DND-41 (cell line): ENCODE measurements at regions not wholly inside any gene's neighbourhood (a gene's known extent, or its start where the extent isn't known, plus 50 kb on each side); places are given as distances from the start of the nearest gene placed in this dataset.

ENCODE experiments used
- CTCF ChIP-seq: IDR thresholded peaks from 2 replicates; pipeline ENCODE4 v1.5.1; 2012; ENCODE audit warnings: borderline replicate concordance, low read length, moderate library complexity, mild to moderate bottlenecking; ENCODE audit not compliant: poor library complexity, severe bottlenecking; ENCODE audit errors: extremely low read depth
- EZH2 ChIP-seq: IDR thresholded peaks from 3 replicates; pipeline ENCODE4 v1.6.1; 2012; ENCODE audit warnings: borderline replicate concordance, low read depth, mild to moderate bottlenecking, moderate library complexity, low read length, inconsistent platforms; ENCODE audit not compliant: severe bottlenecking

GRCh38 chr3:115227461-115227860, 80.4 kb upstream of the ZBTB20 start:
- no peak for TF ChIP-seq EZH2
- no peak for TF ChIP-seq CTCF
